NCI-H460 (cell line): ENCODE measurements at regions not wholly inside any gene's neighbourhood (a gene's known extent, or its start where the extent isn't known, plus 50 kb on each side); places are given as distances from the start of the nearest gene placed in this dataset.

ENCODE experiments used
- DNase-seq: peaks from one replicate; pipeline ENCODE4 v3.0.0-alpha.2; 2016; ENCODE audit warnings: low read depth; ENCODE audit errors: extremely low read depth

DNA sequence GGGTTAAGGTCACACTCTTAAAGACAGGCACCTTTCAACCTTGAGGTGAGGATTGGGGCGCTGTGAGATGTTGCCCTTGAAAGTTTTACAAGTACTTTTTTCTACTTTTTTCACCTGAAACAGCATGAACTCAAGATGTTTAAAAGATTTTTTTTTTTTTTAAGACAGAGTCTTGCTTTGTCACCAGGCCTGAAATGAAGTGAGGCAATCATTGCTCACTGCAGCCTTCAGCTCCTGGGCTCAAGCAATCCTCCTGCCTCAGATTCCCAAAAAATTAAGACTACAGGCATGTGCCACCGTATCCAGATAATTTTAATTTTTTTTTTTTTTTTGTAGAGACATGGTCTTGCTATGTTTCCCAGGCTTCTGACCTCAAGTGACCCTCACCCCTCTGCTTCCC is 243.9 kb downstream of the DIO2 start:
- DNase-seq: no peak

DNA sequence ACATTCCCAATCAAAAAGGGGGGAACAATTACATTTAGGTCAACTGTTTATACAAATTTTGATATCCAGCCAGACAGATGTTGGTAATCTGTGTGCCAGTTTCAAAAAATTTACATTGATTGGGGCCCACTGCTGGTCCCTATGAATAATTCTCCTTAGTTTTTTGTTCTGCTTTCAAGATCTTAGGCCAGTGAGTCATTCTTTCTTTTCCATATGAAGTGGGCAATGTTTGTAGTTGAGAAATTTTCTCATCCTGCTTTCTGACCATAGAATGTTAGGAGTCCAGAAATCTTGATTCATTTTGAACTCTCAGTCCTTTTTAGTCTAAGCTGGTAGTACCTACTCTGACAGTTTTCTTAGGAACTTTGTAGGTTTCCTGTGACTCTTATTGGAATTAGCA is 244.3 kb downstream of the DIO2 start:
- no peak for DNase-seq

- DNase-seq: no peak
These were observed 245.4 kb downstream of the DIO2 start for GRCh38 chr14:79965896-79966295.

DNA sequence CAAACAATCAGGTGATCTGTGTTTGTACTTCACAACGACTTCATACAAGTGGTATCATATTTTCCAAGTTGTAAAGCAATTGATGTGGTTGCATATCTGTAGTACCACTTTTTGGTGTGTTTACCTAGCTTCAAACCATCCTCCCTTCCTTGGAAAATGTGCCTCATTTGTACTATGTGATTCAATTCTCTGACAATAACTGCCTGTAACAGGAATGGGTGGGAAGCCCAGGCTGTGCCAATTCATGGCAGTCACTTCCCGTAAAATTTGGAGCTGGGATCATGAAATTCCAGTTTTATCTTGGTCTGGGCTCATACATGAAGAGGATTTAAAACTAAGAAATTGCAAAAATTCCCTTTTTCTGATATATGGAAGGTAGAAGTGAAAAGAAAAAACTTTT is 250.1 kb downstream of the DIO2 start:
- no peak for DNase-seq

- DNase-seq: no peak
These were observed 251.0 kb downstream of the DIO2 start for GRCh38 chr14:79960288-79960687.

DNA sequence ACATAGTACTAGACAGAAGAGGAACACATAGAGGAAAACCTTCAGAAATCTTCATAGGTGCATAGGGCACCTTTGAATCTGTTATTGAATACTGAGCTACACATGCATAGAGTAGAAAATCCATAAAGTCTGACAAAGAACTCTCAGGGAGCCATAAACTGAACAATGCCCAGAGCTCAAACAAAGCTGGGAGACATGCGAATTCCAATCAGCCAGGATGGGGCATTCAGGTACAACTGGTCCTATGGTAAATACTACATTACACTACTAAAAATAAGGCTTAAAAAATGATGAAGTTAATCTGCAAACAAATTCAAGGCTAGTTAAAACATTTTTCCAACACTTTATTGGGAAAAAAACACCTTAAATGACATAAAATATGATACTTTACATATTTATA is 259.7 kb downstream of the DIO2 start:
- no peak for DNase-seq

DNA sequence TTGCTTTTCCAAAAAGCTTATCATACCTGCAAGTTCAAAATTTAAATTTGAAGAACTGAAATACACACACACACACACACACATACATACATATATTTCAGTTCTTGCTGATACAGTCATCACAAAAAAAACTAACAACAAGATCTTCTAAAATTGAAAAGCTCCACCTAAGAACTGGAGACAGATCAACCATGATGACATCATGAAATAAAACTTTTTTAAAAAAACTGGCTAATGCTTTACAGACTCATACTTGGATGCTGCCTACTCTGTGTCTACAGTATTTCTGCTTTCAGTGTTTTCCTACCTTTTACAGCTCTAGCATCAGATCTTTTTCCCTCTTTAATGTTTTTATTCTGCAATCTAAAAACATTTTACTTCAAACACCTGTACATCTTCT is 261.4 kb downstream of the DIO2 start:
- no peak for DNase-seq

GRCh38 chr14:79947440-79948054 is 263.8 kb downstream of the DIO2 start:
- DNase-seq: no peak

DNA sequence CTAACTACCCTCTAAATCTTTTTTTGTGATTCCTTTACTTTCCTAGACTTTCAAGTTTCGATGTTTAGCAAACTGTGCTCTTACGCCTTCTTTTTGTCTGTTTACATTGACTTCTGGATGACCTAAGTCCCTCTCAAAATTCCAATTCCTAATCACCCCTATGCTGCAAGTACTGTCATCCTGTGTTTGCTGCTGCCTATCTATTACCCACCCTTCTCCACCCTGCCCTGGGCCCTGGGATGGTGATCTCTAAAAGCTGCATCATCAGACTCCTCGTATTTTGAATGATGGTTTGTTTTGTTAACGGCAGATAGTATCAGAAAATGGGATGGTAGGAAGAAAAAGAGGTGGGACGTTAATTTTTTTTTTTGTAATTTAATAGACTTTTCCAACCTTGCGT is 272.1 kb downstream of the DIO2 start:
- no peak for DNase-seq

DNA sequence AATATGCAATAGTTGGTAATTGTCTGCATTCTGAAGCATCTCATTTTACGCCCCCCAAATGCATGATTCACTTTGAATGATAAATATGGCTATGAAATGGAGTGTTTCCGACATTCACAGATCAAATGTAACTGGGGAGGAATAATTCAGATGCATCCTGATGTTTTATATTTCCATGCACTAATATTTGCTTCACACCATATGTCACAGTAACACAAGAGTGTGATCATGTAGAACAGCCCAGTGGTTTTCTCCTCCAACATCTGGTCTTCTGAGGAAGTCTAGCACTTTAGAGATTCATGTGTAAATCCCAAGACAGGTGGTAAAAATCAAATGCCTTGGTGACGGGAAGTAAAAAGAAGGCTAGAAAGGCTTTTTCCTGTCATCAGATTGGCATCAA is 273.1 kb downstream of the DIO2 start:
- no peak for DNase-seq

GRCh38 chr14:79937433-79937832 is 273.9 kb downstream of the DIO2 start:
- DNase-seq: no peak

DNA sequence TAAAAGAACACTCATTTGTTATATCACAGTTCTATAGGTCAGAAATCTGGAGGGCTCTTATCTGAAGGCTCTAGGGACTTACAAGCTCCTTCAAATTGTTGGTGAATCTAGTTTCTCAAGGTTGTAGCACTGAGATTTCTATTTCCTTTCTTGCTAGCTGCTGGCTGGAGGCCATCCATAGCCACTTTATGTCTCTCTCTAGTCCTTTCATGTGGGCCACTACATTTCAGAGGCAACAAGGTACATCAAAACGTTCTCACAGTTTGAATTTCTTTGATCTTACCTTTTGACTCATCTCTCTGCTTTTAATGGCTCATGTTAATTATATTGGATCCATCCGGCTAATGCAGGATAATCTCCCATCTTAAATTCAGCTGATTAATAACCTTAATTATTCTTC is 286.8 kb downstream of the DIO2 start:
- DNase-seq: no peak

DNA sequence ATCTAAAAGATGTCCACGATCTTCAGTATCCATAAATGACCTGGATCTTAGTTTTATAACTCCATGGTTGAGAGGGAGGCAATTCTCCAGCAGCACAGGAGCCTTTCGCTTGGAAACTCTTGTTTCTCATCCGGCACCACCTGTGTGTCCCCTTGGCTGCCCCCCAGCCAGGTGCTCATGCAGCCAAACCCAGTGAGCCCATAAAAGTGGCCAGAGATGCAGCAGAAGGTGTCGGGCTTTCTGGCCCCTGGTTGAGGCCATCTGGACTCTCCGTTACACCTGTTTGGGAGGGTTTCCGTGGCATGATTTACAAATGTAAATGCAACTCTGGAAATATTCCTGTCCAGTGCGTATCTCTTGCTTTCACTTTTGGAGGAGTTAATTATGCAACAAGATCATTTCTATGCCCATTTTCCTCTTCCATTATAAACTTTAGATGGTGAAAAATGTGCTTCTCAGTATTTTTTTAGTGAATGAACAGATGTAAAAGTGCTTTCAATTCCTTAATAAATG is 291.1 kb downstream of the DIO2 start:
- no peak for DNase-seq
